ENCODE measurements at regions not wholly inside any gene's neighbourhood (a gene's known extent, or its start where the extent isn't known, plus 50 kb on each side); places are given as distances from the start of the nearest gene placed in this dataset.
"Not testable (repeated sequence)": the region's sequence is repeated elsewhere in the genome, so short reads cannot be mapped to it uniquely, and the experiment has no call there.

DNA sequence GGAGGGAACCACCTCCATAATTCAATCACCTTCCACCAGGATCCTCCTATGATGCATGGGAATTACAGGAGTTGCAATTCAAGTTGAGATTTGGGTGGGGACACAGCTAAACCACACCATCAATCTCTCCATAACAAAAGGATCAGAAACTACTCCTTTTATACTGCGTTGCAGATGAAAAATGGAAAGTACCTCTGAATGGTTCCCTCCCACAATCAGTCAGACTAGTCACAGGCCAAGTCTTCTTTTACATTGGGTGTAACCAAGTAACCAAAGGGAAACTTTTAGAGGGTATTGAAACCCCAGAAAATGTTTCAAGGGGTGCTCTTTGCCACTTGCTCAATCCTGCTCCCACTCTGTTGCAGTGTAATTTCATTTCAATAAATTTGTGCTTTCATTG, 504.3 kb upstream of the CNTN3 start:
- intact Hi-C loops (cut with micrococcal nuclease), result no loop called here

- intact Hi-C loops (cut with micrococcal nuclease), result no loop called here
Observed at GRCh38 chr3:75126556-75126955, 512.1 kb upstream of the CNTN3 start.

GRCh38 chr3:75129101-75129500, 514.6 kb upstream of the CNTN3 start:
- intact Hi-C loops (cut with micrococcal nuclease), result no loop called here

- intact Hi-C loops (cut with micrococcal nuclease), result no loop called here
Observed at GRCh38 chr3:75136100-75136897, 521.8 kb upstream of the CNTN3 start.

GRCh38 chr3:75138345-75138744, 523.9 kb upstream of the CNTN3 start:
- intact Hi-C loops (cut with micrococcal nuclease), result no loop called here

GRCh38 chr3:75140904-75141615, 523.1 kb upstream of the FRG2C start:
- intact Hi-C loops (cut with micrococcal nuclease), result no loop called here

GRCh38 chr3:75144406-75144805, 519.7 kb upstream of the FRG2C start:
- intact Hi-C loops (cut with micrococcal nuclease), result no loop called here

DNA sequence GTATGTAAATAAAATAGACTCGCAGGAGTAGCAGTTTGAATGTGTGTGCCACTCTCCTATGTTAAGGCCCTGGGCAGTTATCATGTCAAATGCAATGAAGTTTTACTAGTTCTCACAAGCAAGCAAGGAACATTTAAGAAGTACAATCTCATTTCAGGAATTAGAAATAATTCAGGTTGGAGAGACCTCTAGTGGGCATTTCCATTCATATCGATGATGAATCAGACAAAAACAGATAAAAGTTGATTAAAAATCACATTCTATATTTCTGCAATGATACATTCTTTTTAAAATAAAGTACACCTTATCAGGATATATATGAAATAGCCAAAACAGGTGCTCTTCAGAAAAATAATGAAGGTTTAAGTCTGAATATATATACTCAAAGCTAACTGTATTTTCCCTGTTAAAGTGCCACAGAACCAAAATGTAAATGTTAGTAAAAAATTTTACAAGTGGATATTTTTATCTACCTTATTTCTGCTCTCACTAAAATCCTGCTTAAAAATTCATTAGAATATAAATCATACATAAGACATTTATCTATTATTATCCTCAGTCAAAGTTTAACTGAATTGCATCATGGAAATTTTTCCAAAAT, 492.4 kb upstream of the FRG2C start:
- intact Hi-C loops (cut with micrococcal nuclease), result no loop called here

DNA sequence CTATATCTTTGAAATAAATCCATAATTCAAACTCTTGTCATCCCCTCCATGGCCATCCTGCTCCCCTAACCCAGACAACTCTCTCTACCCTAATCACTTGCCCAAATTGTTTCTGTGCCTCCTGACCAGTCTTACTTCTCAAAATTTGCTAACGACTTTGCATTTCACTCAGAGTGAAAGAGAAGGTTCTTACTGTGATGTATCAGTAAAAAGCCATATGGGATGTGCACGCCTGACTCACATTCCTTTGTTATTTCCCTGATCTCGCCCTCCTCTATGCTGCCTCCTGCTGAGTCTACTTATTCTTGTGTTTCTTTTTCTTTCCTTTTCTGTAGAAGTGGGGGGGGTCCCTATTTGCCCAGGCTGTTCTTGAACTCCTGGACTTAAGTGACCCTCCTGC, 487.2 kb upstream of the FRG2C start:
- intact Hi-C loops (cut with micrococcal nuclease), result no loop called here

GRCh38 chr3:75180235-75180944, 483.7 kb upstream of the FRG2C start:
- intact Hi-C loops (cut with micrococcal nuclease), result no loop called here

DNA sequence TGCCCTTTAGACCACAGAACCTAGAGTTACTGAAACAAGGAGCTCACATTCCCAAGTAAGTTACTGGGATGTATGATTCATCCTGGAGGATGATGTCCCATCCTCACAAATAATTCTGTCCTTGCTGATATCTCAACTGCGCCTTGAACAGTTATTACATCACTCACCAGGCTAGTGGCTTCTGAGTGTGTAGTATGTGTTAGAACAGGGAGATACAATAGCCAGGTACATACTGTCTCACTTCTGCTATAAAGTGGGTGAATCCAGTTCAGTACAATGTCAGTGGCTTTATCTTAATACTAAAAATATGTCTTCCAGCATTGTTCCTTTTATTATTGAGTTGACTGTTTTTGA, 483.2 kb upstream of the FRG2C start:
- intact Hi-C loops (cut with micrococcal nuclease), result no loop called here

- intact Hi-C loops (cut with micrococcal nuclease), result no loop called here
Observed at GRCh38 chr3:75188962-75189361, 475.2 kb upstream of the FRG2C start.

DNA sequence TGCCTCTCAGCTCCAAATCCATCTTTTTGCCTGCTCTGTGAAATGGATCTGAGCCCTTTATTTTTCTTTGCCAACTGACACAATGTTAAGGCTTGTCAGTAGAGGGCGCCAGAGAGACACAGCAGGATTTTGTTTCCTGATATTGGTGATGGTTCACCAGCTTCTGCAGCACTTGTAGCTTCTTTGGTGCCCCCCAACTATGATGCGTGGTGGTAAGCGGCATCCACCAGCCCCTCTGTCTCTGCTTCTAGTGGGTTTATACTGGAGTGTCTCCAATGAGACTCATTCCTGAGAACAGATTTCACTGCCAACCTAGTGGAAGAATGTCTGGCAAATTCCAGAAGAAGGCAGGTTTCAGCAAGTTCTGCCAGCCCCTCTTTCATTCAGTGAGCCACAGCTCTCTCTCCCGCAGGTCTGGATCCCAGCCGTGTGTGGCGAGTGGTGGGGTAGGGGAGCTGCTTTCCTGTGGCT, 471.9 kb upstream of the FRG2C start:
- intact Hi-C loops (cut with micrococcal nuclease), result loop anchor here (1.0 to 2.0 kb wide), 2 partner anchors 237 to 451 kb away; no protein-coding TSS in a partner anchor

DNA sequence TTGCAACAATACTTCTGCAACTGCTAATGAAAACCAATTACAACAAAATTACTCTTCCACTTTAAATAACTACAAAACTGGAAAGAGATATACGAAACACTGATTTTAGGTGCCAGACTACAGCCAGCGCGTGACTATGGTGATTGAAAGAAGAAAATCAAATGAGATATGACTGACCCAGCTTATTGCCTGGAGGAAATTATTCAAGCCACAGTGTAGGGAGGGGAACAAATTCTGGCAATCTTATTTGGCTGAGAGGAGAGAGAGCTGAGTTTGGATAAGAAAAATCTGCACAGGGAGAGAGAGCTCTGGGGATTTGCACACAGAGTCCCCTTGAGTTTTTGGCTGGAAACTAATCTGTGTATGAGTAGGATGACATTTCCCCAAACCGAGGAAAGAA, 470.3 kb upstream of the FRG2C start:
- intact Hi-C loops (cut with micrococcal nuclease), result loop anchor here (2.0 kb wide), 1 partner anchor 449 kb away; no protein-coding TSS in a partner anchor

GRCh38 chr3:75214332-75214731, 449.8 kb upstream of the FRG2C start:
- intact Hi-C loops (cut with micrococcal nuclease), result not testable (repeated sequence)

DNA sequence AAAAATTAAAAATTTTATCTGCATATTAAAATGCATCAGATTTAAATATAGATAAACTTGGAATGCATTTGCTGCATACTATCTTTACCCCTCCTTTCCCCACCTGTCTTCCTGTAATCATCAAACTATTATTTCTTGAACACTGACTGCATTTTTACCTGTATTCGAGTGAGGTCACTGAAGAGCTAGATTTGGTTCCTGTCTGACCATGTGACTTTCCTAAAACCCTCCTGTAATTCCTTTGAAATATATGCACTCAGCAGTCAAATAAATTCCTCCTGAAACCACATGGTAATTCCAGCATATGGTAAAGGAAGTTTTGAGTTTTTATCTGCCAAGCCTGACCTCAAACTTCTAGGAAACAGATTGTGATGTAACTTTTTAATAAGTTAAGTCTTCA, 445.6 kb upstream of the FRG2C start:
- intact Hi-C loops (cut with micrococcal nuclease), result no loop called here

GRCh38 chr3:75220932-75221331, 443.2 kb upstream of the FRG2C start:
- intact Hi-C loops (cut with micrococcal nuclease), result no loop called here

- intact Hi-C loops (cut with micrococcal nuclease), result no loop called here
Observed at GRCh38 chr3:75224412-75224811, 439.7 kb upstream of the FRG2C start.

DNA sequence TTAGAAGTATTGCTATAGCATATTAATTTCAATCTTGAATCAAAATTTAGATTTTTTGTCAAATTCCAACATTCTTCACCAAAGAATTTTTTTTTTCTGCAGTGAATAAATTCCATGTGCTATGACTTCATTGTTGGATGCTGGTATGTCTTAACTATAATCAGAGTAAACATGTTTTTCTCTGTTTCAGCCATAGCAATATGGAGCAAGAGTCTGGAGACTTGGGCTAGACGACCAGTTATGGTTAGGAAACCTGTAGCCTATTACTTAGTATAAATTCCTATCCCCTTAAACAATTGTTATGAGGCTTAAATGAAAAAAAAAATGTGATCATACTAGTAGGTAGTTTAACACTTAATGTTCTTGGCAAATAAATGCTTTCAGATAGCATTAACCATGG, 431.9 kb upstream of the FRG2C start:
- intact Hi-C loops (cut with micrococcal nuclease), result no loop called here

GRCh38 chr3:75235631-75236030, 428.5 kb upstream of the FRG2C start:
- intact Hi-C loops (cut with micrococcal nuclease), result no loop called here

- intact Hi-C loops (cut with micrococcal nuclease), result no loop called here
Observed at GRCh38 chr3:75237053-75237452, 427.1 kb upstream of the FRG2C start.

DNA sequence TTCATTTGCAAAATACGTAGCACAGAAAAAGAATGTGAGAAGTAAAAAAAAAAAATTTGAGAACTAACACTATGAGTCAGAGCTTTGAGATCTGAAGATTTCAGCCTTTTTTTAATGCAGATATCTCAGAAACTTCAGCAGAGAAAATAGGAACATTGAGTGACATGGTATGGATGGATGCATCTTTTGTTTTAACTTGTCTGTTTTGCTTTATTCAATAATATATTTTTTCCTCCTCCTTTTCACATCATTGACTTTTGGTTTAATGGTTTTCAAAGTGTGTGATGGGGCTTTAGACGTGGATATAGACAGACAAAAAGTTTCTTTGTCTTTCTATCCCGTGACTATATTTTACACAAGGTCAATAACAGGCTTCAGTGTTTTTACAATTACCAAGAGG, 426.7 kb upstream of the FRG2C start:
- intact Hi-C loops (cut with micrococcal nuclease), result no loop called here

Data from T-helper 2 cell treated with Interferon-gamma antibody and Interleukin-4, amounts not matched to agents 100 ng/mL and 5 ng/mL, for 36 hours (primary cell).